ENCODE measurements at regions not wholly inside any gene's neighbourhood (a gene's known extent, or its start where the extent isn't known, plus 50 kb on each side); places are given as distances from the start of the nearest gene placed in this dataset.

GRCh38 chr6:168374541-168375071 is 55.0 kb upstream of the DACT2 start:
- TF ChIP-seq CTCF (conservative IDR thresholded peaks at IDR 0.05; ENCODE audit: low read depth, low read length) (no peak), SMC3 (IDR thresholded peaks at IDR 0.05; ENCODE audit: low read depth, low read length) (no peak), POLR2A (IDR thresholded peaks at IDR 0.05; ENCODE audit: low read depth, low read length) (no peak), CHD1 (IDR thresholded peaks at IDR 0.05; ENCODE audit: low read depth, low read length) (no peak), RFX5 (IDR thresholded peaks at IDR 0.05; ENCODE audit: low read depth, low read length) (no peak), MAZ (IDR thresholded peaks at IDR 0.05; ENCODE audit: borderline replicate concordance, low read depth, low read length) (no peak)
